ENCODE measurements at regions not wholly inside any gene's neighbourhood (a gene's known extent, or its start where the extent isn't known, plus 50 kb on each side); places are given as distances from the start of the nearest gene placed in this dataset.

- no peak for TF ChIP-seq POLR2A (IDR thresholded peaks at IDR 0.05)
- TF ChIP-seq, protein P1, sequence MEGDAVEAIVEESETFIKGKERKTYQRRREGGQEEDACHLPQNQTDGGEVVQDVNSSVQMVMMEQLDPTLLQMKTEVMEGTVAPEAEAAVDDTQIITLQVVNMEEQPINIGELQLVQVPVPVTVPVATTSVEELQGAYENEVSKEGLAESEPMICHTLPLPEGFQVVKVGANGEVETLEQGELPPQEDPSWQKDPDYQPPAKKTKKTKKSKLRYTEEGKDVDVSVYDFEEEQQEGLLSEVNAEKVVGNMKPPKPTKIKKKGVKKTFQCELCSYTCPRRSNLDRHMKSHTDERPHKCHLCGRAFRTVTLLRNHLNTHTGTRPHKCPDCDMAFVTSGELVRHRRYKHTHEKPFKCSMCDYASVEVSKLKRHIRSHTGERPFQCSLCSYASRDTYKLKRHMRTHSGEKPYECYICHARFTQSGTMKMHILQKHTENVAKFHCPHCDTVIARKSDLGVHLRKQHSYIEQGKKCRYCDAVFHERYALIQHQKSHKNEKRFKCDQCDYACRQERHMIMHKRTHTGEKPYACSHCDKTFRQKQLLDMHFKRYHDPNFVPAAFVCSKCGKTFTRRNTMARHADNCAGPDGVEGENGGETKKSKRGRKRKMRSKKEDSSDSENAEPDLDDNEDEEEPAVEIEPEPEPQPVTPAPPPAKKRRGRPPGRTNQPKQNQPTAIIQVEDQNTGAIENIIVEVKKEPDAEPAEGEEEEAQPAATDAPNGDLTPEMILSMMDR (IDR thresholded peaks at IDR 0.05) = no peak
- no peak for TF ChIP-seq EP300 (IDR thresholded peaks at IDR 0.05)
These were observed 199.5 kb upstream of the PLET1 start for GRCh38 chr11:112460141-112460540.

All from ovary (tissue), 3 donors.